ENCODE measurements at regions not wholly inside any gene's neighbourhood (a gene's known extent, or its start where the extent isn't known, plus 50 kb on each side); places are given as distances from the start of the nearest gene placed in this dataset.
"Not testable (repeated sequence)": the region's sequence is repeated elsewhere in the genome, so short reads cannot be mapped to it uniquely, and the experiment has no call there.

- no peak for DNase-seq (ENCODE audit: low read depth in 3 of 3, low spot score in 2 of 3)
These were observed 161.5 kb upstream of the CDKN2B start for GRCh38 chr9:22170556-22170955.

- no peak for DNase-seq (ENCODE audit: low read depth in 3 of 3, low spot score in 2 of 3)
These were observed 162.0 kb upstream of the CDKN2B start for GRCh38 chr9:22170990-22171670.

GRCh38 chr9:22171691-22172090 lies 162.6 kb upstream of the CDKN2B start:
- no peak for DNase-seq (ENCODE audit: low read depth in 3 of 3, low spot score in 2 of 3)

- no peak for DNase-seq (ENCODE audit: low read depth in 3 of 3, low spot score in 2 of 3)
These were observed 164.8 kb upstream of the CDKN2B start for GRCh38 chr9:22173908-22174307.

- DNase-seq (ENCODE audit: low read depth in 3 of 3, low spot score in 2 of 3): no peak
These were observed 167.0 kb upstream of the CDKN2B start for GRCh38 chr9:22175972-22176545.

- not testable (repeated sequence) for DNase-seq (ENCODE audit: low read depth in 3 of 3, low spot score in 2 of 3)
These were observed 171.9 kb upstream of the CDKN2B start for GRCh38 chr9:22181021-22181420.

GRCh38 chr9:22189471-22189870 lies 180.4 kb upstream of the CDKN2B start:
- no peak for DNase-seq (ENCODE audit: low read depth in 3 of 3, low spot score in 2 of 3)

GRCh38 chr9:22197000-22197399 lies 187.9 kb upstream of the CDKN2B start:
- not testable (repeated sequence) for DNase-seq (ENCODE audit: low read depth in 3 of 3, low spot score in 2 of 3)

GRCh38 chr9:22198681-22199080 lies 189.6 kb upstream of the CDKN2B start:
- DNase-seq (ENCODE audit: low read depth in 3 of 3, low spot score in 2 of 3): no peak

GRCh38 chr9:22201256-22201655 lies 192.2 kb upstream of the CDKN2B start:
- DNase-seq (ENCODE audit: low read depth in 3 of 3, low spot score in 2 of 3): no peak

- no peak for DNase-seq (ENCODE audit: low read depth in 3 of 3, low spot score in 2 of 3)
These were observed 194.4 kb upstream of the CDKN2B start for GRCh38 chr9:22203371-22204138.

GRCh38 chr9:22204240-22204639 lies 195.1 kb upstream of the CDKN2B start:
- DNase-seq (ENCODE audit: low read depth in 3 of 3, low spot score in 2 of 3): no peak

- DNase-seq (ENCODE audit: low read depth in 3 of 3, low spot score in 2 of 3): no peak
These were observed 197.7 kb upstream of the CDKN2B start for GRCh38 chr9:22206833-22207232.

- no peak for DNase-seq (ENCODE audit: low read depth in 3 of 3, low spot score in 2 of 3)
These were observed 199.9 kb upstream of the CDKN2B start for GRCh38 chr9:22208846-22209585.

- no peak for DNase-seq (ENCODE audit: low read depth in 3 of 3, low spot score in 2 of 3)
These were observed 201.2 kb upstream of the CDKN2B start for GRCh38 chr9:22210262-22210661.

- no peak for DNase-seq (ENCODE audit: low read depth in 3 of 3, low spot score in 2 of 3)
These were observed 201.8 kb upstream of the CDKN2B start for GRCh38 chr9:22210936-22211335.

GRCh38 chr9:22211588-22212360 lies 202.7 kb upstream of the CDKN2B start:
- no peak for DNase-seq (ENCODE audit: low read depth in 3 of 3, low spot score in 2 of 3)

GRCh38 chr9:22214021-22214420 lies 204.9 kb upstream of the CDKN2B start:
- no peak for DNase-seq (ENCODE audit: low read depth in 3 of 3, low spot score in 2 of 3)

GRCh38 chr9:22214497-22215031 lies 205.5 kb upstream of the CDKN2B start:
- no peak for DNase-seq (ENCODE audit: low read depth in 3 of 3, low spot score in 2 of 3)

GRCh38 chr9:22215521-22215920 lies 206.4 kb upstream of the CDKN2B start:
- no peak for DNase-seq (ENCODE audit: low read depth in 3 of 3, low spot score in 2 of 3)
